ENCODE measurements at regions not wholly inside any gene's neighbourhood (a gene's known extent, or its start where the extent isn't known, plus 50 kb on each side); places are given as distances from the start of the nearest gene placed in this dataset.
"Not testable (repeated sequence)": the region's sequence is repeated elsewhere in the genome, so short reads cannot be mapped to it uniquely, and the experiment has no call there.

DNA sequence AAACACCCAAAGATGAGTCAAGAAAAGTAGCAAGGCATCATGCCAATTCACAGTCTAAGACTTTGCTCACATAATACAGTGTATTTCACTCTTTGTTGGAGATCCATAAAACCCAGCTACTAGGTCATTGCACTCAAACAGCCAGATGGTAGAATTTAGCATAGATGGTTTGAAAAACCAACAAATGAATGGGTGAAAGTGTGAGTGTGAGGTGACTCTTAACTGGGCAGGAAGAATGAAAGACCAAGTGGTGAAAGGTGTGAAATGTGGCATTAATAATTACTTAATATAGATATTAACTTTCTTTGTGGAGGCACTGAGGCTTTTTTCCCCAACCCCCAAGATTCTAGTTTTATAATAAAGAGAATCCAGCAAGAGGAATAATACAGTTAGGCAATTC is 159.5 kb downstream of the SQOR start:
- Mint-ChIP-seq H3K36me3 (no peaks in the 10 kb centered on the region), H3K4me3 (no peak overlapping the region), H3K27ac (no peak overlapping the region), H3K9me3 (no peaks in the 10 kb centered on the region), H3K4me1 (no peaks in the 10 kb centered on the region), H3K27me3 (ENCODE audit: low read depth in 3 of 3) (peaks cover 3% of the 10 kb centered on the region in 3 donors)
- no peak for DNase-seq

DNA sequence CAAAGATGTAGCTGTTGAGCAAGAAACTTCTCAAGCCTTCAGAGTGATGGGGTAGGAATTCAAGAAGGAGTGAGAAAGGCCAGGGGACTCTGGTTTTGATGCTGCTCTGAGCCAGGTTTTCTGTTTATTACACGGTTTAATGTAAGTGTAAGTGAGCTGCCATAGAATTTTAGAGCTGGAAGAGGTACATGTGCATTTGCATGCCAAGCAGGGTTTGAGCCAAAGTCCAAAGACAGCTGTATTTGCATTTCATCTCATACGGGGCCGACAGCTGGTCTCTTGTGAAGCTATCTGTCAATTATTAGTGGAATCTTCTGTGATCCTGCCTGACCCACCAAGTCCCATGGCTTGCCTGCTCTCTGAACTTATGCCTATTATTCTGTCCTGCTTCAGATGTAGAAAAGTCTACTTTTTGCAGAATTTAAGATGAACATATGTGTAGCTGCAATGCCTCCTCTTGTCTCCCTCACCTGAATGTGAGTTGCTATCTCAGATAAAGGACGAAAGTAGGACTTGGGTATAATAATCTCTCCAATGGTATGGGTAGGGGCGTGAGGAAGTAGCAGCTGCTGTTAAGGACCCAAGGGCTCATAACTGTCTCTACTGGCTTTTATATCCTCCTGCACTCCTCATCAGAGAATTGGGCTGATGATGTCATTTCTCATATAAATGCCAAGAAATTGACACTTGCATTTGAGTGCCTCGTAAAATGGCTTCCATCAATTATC is 160.0 kb downstream of the SQOR start:
- no peak for DNase-seq
- H3K4me3 Mint-ChIP-seq: no peak overlapping the region
- H3K9me3 Mint-ChIP-seq: no peaks in the 10 kb centered on the region
- H3K4me1 Mint-ChIP-seq: no peaks in the 10 kb centered on the region
- H3K36me3 Mint-ChIP-seq: no peaks in the 10 kb centered on the region
- H3K27me3 Mint-ChIP-seq (ENCODE audit: low read depth in 3 of 3): peaks cover 3% of the 10 kb centered on the region in 3 donors
- H3K27ac Mint-ChIP-seq: no peak overlapping the region

DNA sequence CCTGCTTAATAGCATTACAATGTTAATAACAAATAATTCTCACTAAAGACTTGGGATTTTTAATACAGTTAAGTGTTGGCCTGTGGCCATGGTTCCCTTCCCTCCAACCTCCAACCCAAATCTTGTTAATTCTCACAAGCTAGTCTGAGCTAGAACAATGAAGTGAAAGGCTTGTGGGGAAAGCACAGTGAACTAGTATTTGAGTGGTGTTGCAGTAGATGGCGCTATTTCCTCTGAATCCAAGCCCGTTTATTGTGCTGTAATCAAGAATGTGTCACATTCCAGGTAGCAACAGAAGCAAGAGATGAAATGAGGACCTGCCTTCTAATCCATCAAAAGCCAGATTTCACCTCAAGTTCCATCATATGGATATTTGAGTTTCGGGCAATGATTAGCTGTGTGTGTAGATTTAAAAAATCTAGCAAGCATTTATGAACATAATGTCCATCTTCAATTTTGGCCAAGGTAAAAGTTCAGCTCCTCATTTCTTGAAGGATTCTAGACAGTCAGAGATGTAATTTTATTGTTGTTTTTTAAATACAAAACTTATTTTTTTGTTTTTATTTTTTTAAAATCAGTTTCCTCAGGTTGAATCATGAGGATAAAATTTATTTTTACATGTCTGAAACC is 160.7 kb downstream of the SQOR start:
- H3K27me3 Mint-ChIP-seq (ENCODE audit: low read depth in 3 of 3): peaks cover 1 to 3% (median 3%) of the 10 kb centered on the region in 3 donors

DNA sequence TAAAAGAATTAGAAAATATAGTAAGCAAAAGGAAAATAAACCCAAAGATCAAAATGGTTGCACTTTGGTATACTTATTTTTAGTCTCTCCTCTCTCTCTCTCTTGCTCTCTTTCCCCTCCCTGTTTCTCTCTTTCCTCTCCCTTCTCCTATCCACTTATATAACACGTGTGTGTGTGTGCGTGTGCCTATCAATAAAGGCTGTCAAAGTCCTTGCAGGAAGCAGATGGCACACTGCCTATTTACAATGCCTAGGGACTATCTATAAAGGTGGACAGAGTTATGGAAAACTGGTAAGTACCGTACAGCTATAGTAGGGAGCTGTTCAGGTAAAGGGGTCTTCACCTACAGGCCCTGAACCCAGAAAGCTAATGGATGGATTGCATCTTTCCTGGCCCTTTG is 161.6 kb downstream of the SQOR start:
- Mint-ChIP-seq H3K27me3 (ENCODE audit: low read depth in 3 of 3) (peaks cover 0 to 3% (median 1%) of the 10 kb centered on the region in 3 donors), H3K4me3 (no peak overlapping the region), H3K36me3 (no peaks in the 10 kb centered on the region), H3K4me1 (no peaks in the 10 kb centered on the region), H3K27ac (no peak overlapping the region), H3K9me3 (no peaks in the 10 kb centered on the region)
- DNase-seq: no peak

More for the DNA sequence above, 160.7 kb downstream of the SQOR start:
- Mint-ChIP-seq H3K4me1 (no peaks in the 10 kb centered on the region), H3K36me3 (no peaks in the 10 kb centered on the region), H3K27ac (no peak overlapping the region), H3K4me3 (no peak overlapping the region), H3K9me3 (no peaks in the 10 kb centered on the region)
- no peak for DNase-seq

DNA sequence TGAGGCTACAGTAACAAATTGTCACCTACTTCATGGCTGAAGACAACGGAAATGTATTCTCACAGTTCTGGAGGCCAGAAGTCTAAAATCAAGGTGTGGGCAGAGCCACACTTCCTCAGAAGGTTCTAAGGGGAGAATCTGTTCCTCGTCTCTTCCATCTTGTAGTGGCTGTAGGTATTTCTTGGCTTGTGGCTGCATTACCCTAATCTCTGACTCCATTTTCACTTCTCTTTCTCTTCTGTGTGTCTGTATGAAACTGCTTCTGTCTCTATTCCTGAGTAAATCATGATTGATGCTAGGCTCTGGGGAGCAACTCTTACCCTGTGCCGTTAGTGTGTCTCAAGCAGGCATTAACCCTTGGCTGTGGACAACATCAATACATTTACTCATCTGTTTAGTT is 164.7 kb downstream of the SQOR start:
- DNase-seq: no peak
- Mint-ChIP-seq H3K4me3 (no peak overlapping the region), H3K4me1 (no peaks in the 10 kb centered on the region), H3K36me3 (no peaks in the 10 kb centered on the region), H3K27ac (no peak overlapping the region), H3K9me3 (peaks cover 0 to 2% (median 0%) of the 10 kb centered on the region in 6 donors), H3K27me3 (ENCODE audit: low read depth in 3 of 3) (peaks cover 0 to 2% (median 0%) of the 10 kb centered on the region in 3 donors)

DNA sequence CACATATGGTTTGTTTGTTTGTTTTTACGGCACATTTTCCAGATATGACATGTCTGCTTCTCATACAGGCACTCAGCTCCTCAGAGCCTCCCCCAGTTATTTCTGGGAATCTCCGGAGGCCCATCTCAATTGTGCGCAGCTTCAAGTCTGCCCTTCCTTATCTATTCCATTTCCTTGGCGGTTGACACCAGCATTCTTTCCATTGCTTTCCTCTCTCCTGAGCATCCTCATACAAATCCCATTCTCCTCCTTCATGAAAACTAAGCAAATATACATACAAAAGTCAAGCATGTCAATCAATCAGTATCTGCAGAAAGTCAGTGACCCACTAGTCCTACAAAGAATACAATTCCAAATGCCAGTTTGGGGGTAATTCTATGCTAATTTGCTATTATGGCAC is 166.7 kb downstream of the SQOR start:
- H3K4me3 Mint-ChIP-seq: no peak overlapping the region
- no peaks in the 10 kb centered on the region for H3K36me3 Mint-ChIP-seq
- peaks cover 0 to 4% (median 0%) of the 10 kb centered on the region in 3 donors for H3K27me3 Mint-ChIP-seq (ENCODE audit: low read depth in 3 of 3)
- DNase-seq: no peak
- H3K4me1 Mint-ChIP-seq: no peaks in the 10 kb centered on the region
- H3K27ac Mint-ChIP-seq: no peak overlapping the region
- H3K9me3 Mint-ChIP-seq: peaks cover 0 to 2% (median 0%) of the 10 kb centered on the region in 6 donors

DNA sequence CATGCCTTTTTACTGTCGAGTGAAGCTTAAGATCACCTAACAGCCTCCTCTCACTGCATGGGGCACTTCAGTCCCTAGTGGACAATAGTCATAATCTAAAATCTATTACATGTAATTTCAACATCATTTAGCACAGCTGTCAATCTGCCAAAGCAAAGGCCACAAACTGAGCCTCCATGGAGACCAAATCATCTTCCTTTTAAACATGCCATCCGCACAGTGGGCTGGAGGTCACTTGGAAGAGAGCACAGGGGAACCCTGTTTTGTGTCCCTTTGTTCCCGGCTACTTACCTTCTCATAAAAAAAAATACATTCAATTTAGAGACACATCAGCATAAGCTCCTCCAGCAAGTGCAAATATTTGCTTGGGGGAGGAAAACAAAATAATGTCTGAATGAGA is 167.3 kb downstream of the SQOR start:
- Mint-ChIP-seq H3K27me3 (ENCODE audit: low read depth in 3 of 3) (peaks cover 0 to 4% (median 0%) of the 10 kb centered on the region in 3 donors), H3K4me1 (no peaks in the 10 kb centered on the region), H3K36me3 (no peaks in the 10 kb centered on the region), H3K4me3 (no peak overlapping the region), H3K27ac (no peak overlapping the region), H3K9me3 (peaks cover 0 to 2% (median 0%) of the 10 kb centered on the region in 6 donors)
- DNase-seq: no peak

DNA sequence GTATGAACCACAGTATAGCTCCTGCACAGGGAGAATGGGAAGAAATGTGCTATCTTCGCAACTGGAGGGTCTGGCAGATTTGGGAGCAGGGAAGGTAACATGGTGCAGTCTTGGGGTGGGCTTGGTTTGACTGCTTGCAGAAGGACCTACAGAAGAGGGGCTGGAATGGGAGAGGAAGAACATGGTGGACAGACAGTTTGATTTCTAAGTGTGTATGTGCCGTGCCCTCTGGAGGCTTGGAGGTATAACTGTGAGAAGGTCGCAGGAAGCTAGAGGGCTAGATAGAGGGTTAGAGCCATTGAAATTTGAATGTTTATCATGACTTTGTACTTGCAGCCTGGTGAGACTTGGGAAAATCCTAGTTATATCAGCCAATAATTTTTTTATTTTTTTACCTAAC is 169.2 kb downstream of the SQOR start:
- Mint-ChIP-seq H3K4me3 (no peak overlapping the region), H3K27me3 (ENCODE audit: low read depth in 3 of 3) (peaks cover 0 to 4% (median 0%) of the 10 kb centered on the region in 3 donors), H3K36me3 (no peaks in the 10 kb centered on the region), H3K27ac (no peak overlapping the region), H3K9me3 (peaks cover 0 to 2% (median 0%) of the 10 kb centered on the region in 6 donors), H3K4me1 (no peaks in the 10 kb centered on the region)
- DNase-seq: no peak

DNA sequence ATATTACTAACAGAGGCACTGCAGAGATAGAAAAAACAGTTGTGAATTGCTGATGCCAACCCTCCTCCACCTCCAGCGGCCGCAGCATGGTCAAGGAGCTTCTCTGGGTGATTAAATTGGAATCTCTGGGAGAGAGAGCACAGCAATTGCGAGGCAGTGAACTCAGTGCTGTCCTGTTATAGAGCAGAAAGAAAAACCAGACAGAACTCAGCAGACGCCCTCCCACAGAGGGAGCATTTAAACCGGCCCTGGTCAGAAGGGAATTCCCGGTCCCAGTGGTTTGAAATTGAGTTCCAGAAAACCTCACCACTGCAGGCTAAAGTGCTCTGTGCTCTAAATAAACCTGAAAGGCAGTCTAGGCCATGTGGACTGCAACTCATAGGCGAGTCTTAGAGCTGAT is 175.4 kb downstream of the SQOR start:
- no peak overlapping the region for H3K4me3 Mint-ChIP-seq
- no peaks in the 10 kb centered on the region for H3K4me1 Mint-ChIP-seq
- H3K27me3 Mint-ChIP-seq (ENCODE audit: low read depth in 3 of 3): peaks cover 2 to 6% (median 3%) of the 10 kb centered on the region in 3 donors
- H3K27ac Mint-ChIP-seq: no peak overlapping the region
- DNase-seq: no peak
- no peaks in the 10 kb centered on the region for H3K36me3 Mint-ChIP-seq
- H3K9me3 Mint-ChIP-seq: peaks cover 0 to 8% (median 2%) of the 10 kb centered on the region in 6 donors

DNA sequence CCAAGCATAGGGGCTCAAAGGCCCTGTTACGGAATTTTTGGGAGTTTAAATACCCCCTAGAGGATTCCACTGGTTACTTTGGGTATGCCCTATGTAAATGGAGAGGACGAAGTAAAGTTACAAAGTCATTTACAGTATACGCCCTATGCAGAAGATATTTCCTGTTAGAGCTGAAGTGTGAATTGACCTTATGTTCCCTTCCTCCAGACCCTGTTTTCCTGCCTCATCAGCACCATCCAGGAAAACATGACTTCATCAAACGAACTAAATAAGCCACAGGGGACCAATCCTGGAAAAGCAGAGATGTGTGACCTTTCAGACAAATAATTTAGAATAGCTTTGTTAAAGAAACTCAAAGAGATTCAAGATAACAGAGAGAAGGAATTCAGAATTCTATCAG is 177.4 kb downstream of the SQOR start:
- Mint-ChIP-seq H3K27me3 (ENCODE audit: low read depth in 3 of 3) (peaks cover 2 to 6% (median 3%) of the 10 kb centered on the region in 3 donors), H3K9me3 (peaks cover 0 to 11% (median 4%) of the 10 kb centered on the region in 6 donors), H3K36me3 (no peaks in the 10 kb centered on the region), H3K27ac (no peak overlapping the region), H3K4me3 (no peak overlapping the region), H3K4me1 (no peaks in the 10 kb centered on the region)
- no peak for DNase-seq

DNA sequence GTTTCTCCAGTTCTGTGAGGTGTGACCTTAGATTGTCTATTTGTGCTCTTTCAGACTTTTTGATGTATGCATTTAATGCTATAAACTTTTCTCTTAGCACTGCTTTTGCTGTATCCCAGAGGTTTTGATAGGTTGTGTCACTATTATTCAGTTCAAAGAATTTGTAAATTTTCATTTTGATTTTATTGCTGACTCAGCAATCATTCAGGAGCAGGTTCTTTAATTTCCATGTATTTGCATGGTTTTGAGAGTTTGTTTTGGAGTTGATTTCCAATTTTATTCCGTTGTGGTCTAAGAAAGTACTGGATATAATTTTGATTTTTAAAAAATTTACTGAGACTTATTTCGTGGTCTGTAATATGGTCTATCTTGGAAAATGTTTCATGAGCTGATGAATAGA is 182.7 kb downstream of the SQOR start:
- not testable (repeated sequence) for H3K27ac Mint-ChIP-seq, H3K36me3 Mint-ChIP-seq, H3K4me1 Mint-ChIP-seq, DNase-seq, H3K4me3 Mint-ChIP-seq
- Mint-ChIP-seq H3K27me3 (ENCODE audit: low read depth in 3 of 3) (peaks cover 0 to 11% (median 3%) of the 10 kb centered on the region in 3 donors), H3K9me3 (peaks cover 0 to 18% (median 10%) of the 10 kb centered on the region in 6 donors)

DNA sequence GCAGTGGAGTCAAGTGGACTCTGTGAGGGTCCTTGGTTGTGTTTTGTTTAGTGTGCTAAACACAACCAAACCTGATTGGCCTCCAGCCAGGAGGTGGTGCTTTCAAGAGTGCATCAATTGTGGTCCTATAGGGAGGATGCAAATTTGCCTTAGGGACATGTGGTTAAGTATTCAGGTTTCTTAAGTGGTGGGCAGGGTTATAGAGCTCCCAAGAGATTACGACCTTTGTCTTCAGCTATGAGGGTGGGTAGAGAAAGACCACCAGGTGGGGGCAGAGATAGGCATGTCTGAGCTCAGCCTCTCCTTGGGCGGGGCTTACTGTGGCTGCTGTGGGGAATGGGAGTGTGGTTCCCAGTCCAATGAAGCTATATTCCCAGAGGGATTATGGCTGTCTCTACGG is 186.6 kb downstream of the SQOR start:
- Mint-ChIP-seq H3K36me3 (no peaks in the 10 kb centered on the region), H3K9me3 (peaks cover 0 to 14% (median 6%) of the 10 kb centered on the region in 6 donors), H3K4me3 (no peak overlapping the region), H3K4me1 (no peaks in the 10 kb centered on the region), H3K27me3 (ENCODE audit: low read depth in 3 of 3) (peaks cover 0 to 12% (median 3%) of the 10 kb centered on the region in 3 donors), H3K27ac (no peak overlapping the region)
- no peak for DNase-seq

DNA sequence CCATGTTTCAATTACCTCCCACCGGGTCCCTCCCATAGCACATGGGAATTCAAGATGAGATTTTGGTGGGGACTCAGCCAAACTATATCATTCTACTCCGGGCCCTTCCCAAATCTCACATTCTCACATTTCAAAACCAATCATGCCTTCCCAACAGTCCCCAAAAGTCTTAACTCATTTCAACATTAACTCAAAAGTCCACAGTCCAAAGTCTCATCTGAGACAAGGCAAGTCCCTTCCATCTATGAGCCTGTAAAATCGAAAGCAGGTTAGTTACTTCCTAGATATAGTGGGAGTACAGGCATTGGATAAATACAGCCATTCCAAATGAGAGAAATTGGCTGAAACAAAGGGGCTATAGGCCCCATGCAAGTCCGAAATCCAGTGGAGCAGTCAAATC is 188.1 kb downstream of the SQOR start:
- H3K36me3 Mint-ChIP-seq, H3K27ac Mint-ChIP-seq, DNase-seq, H3K4me3 Mint-ChIP-seq, H3K4me1 Mint-ChIP-seq: not testable (repeated sequence)
- Mint-ChIP-seq H3K27me3 (ENCODE audit: low read depth in 3 of 3) (peaks cover 0 to 12% (median 3%) of the 10 kb centered on the region in 3 donors), H3K9me3 (peaks cover 0 to 14% (median 6%) of the 10 kb centered on the region in 6 donors)

DNA sequence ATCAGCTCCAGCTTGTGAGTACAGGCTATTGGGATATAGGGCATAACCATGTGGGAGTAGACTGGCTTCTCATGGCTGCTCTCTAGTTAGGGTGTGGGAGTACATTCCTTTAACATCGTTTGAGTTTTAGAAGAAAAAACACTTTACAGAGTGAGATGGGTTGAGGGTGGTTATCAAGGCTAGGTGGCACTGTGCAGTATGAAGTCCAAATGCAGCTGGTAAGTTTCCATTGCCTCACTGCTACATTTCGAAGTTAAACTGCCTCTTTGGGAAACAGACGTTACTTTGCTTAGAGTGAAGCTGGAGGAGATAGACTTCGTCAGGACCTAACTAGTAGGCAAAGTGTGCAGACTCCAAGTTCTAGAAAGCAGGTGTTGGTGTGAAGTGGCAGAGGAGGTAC is 192.4 kb downstream of the SQOR start:
- DNase-seq: no peak
- Mint-ChIP-seq H3K27me3 (ENCODE audit: low read depth in 3 of 3) (peaks cover 0 to 4% (median 3%) of the 10 kb centered on the region in 3 donors), H3K27ac (no peak overlapping the region), H3K9me3 (peaks cover 0 to 4% (median 0%) of the 10 kb centered on the region in 6 donors), H3K36me3 (no peaks in the 10 kb centered on the region), H3K4me3 (no peak overlapping the region), H3K4me1 (no peaks in the 10 kb centered on the region)
